Colonic mucosa (tissue), 4 donors: ENCODE measurements at regions not wholly inside any gene's neighbourhood (a gene's known extent, or its start where the extent isn't known, plus 50 kb on each side); places are given as distances from the start of the nearest gene placed in this dataset.

Source experiments
- DNase-seq: peaks from one replicate; pipeline ENCODE4 v3.0.0-alpha.2; 2020
- H3K27ac ChIP-seq: fragments of 200-600 bp; one replicate; pipeline ENCODE4 v1.8.0; 2021
- H3K27me3 ChIP-seq: fragments of 200-600 bp; one replicate; pipeline ENCODE4 v1.8.0; 2021
- H3K36me3 ChIP-seq: fragments of 200-600 bp; one replicate; pipeline ENCODE4 v1.8.0; 2021
- H3K4me1 ChIP-seq: fragments of 200-600 bp; one replicate; pipeline ENCODE4 v1.8.0; 2021; ENCODE audit warnings: mild to moderate bottlenecking
- H3K4me3 ChIP-seq: fragments of 200-600 bp; one replicate; pipeline ENCODE4 v1.8.0; 2021
- H3K9ac ChIP-seq, 2 donors: one replicate each; pipeline ENCODE4 v1.7.0; 2013; ENCODE audit warnings: control low read depth in 2 of 2, low read depth in 2 of 2, low read length in 2 of 2
- H3K9me3 ChIP-seq: fragments of 200-600 bp; one replicate; pipeline ENCODE4 v1.8.0; 2021
- intact Hi-C: fragments of 100-400 bp; cut with DNase I; formaldehyde crosslinking; loops from one replicate; pipeline ENCODE4 v1.14.1; 2022
- TF ChIP-seq, protein P1 (sequence below): fragments of 200-600 bp; IDR thresholded peaks from one replicate; pipeline ENCODE4 v1.8.0; 2022; ENCODE audit warnings: antibody characterized with exemption, mild to moderate bottlenecking
- donor health status: healthy.
- donor health status: DM: no; HTN: no; CAD: no.
- donor health status: DM: no; HTN: no; CAD: no.

DNA sequence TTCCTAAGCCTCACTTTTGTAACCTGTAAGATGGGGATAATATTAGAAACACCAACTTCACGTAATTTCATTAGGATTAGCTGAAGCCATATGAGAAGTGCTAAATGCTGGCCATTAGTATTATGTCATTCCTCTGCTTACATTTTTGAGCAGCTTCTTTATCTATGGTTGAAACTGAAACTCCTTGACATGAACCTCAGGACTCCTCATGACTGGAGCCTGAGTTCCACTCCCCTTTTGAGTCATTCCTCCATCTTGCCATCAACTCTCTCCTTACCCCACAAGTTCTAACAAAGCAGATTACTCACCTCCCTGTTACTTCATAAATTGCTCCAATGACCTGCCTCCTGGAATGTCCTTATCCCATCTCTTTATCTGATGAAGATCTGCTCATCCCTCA lies 123.2 kb upstream of the KCNIP4 start:
- H3K27ac ChIP-seq = no peak overlapping the region
- no peaks in the 10 kb centered on the region for H3K9me3 ChIP-seq
- no peak overlapping the region for H3K9ac ChIP-seq
- intact Hi-C loops = no loop called here
- no peak for DNase-seq
- H3K4me1 ChIP-seq = no peaks in the 10 kb centered on the region
- no peak overlapping the region for H3K4me3 ChIP-seq
- H3K27me3 ChIP-seq = no peaks in the 10 kb centered on the region
- TF ChIP-seq, protein P1, sequence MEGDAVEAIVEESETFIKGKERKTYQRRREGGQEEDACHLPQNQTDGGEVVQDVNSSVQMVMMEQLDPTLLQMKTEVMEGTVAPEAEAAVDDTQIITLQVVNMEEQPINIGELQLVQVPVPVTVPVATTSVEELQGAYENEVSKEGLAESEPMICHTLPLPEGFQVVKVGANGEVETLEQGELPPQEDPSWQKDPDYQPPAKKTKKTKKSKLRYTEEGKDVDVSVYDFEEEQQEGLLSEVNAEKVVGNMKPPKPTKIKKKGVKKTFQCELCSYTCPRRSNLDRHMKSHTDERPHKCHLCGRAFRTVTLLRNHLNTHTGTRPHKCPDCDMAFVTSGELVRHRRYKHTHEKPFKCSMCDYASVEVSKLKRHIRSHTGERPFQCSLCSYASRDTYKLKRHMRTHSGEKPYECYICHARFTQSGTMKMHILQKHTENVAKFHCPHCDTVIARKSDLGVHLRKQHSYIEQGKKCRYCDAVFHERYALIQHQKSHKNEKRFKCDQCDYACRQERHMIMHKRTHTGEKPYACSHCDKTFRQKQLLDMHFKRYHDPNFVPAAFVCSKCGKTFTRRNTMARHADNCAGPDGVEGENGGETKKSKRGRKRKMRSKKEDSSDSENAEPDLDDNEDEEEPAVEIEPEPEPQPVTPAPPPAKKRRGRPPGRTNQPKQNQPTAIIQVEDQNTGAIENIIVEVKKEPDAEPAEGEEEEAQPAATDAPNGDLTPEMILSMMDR = no peak
- no peaks in the 10 kb centered on the region for H3K36me3 ChIP-seq

DNA sequence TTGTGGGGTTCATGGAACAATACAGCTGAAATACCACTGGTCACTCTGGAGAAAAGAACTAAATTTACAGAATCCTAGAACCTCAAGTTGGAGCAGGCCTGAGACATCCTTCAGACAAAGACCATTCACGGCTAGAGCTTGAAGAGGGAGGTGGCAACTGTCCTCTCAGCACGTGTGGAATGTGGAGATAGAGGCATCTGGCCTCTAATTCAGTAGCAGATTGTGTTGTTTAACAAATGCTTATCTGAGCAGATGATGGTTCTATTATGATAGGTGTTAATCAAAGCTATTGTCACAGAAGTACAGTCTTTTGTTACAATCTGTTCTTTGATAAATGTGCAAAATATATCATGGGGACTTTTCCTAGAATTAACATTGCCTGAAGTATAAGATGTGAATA lies 121.7 kb upstream of the KCNIP4 start:
- no peak overlapping the region for H3K4me3 ChIP-seq
- H3K27me3 ChIP-seq = no peaks in the 10 kb centered on the region
- H3K4me1 ChIP-seq = no peaks in the 10 kb centered on the region
- no peaks in the 10 kb centered on the region for H3K36me3 ChIP-seq
- no peak overlapping the region for H3K27ac ChIP-seq
- intact Hi-C loops = no loop called here
- H3K9me3 ChIP-seq = no peaks in the 10 kb centered on the region
- no peak for DNase-seq
- H3K9ac ChIP-seq = no peak overlapping the region
- TF ChIP-seq, protein P1 = no peak

DNA sequence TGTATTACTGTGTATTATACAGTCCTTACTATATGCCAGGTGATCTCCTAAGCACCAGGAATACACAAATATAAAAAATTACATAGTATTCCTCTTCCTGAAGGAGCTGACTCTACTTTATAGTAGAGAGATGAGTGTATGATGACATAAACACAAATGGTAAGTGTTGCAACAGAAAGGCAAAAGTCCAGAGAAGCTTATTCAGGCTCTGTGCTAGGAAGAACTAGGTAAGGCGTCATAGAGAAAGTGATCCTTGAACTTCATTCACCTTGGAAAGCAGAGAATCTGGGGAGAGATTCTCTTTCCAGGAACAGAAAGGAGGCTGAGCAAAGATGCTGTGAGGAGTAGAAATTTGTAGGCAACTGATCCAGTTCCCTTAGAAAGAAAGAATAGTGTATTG lies 115.0 kb upstream of the KCNIP4 start:
- no peak for DNase-seq
- Histone ChIP-seq H3K9me3 (no peaks in the 10 kb centered on the region), H3K27me3 (no peaks in the 10 kb centered on the region), H3K9ac (no peak overlapping the region), H3K27ac (no peak overlapping the region), H3K36me3 (no peaks in the 10 kb centered on the region), H3K4me3 (no peak overlapping the region), H3K4me1 (no peaks in the 10 kb centered on the region)
- intact Hi-C loops = no loop called here
- TF ChIP-seq, protein P1 = no peak

DNA sequence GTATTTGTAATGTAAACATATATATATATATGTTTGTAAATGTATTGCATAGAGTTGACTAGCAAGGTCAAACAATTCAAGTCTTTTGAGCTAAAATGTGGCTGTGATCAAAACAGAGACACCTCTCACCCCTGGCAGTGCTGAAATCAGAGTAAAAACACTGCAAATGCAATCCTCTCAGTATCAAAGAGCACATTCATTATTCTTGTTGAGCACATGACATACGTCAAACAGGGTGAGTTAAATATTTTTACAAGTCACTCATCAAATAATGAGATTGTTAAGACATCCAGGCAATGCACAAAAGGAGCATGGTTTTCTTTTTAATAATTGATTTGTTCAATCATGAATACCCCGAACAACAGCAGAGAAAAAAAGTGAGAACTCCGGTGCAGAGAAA lies 114.1 kb upstream of the KCNIP4 start:
- no peaks in the 10 kb centered on the region for H3K9me3 ChIP-seq
- H3K27me3 ChIP-seq = no peaks in the 10 kb centered on the region
- TF ChIP-seq, protein P1 = no peak
- H3K36me3 ChIP-seq = no peaks in the 10 kb centered on the region
- intact Hi-C loops = no loop called here
- H3K9ac ChIP-seq = no peak overlapping the region
- H3K27ac ChIP-seq = no peak overlapping the region
- DNase-seq = no peak
- no peak overlapping the region for H3K4me3 ChIP-seq
- H3K4me1 ChIP-seq = no peaks in the 10 kb centered on the region

DNA sequence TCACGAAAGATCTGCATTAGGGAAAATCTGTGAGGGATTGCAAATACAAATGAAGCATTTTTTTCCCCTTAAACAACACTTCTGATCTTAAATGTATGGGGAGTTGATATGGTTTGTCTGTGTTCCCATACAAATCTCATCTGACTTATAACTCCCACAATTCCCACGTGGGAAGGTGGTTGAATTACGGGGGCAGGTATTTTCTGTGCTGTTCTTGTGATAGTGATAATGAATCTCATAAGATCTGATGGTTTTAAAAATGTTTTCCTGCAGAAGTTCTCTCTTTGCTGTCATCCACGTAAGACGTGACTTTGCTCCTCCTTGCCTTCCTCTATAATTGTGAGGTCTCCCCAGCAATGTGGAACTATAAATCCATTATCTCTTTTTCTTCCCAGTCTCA lies 107.4 kb upstream of the KCNIP4 start:
- TF ChIP-seq, protein P1 = no peak
- no peaks in the 10 kb centered on the region for H3K4me1 ChIP-seq
- no peaks in the 10 kb centered on the region for H3K27me3 ChIP-seq
- DNase-seq = no peak
- H3K9me3 ChIP-seq = no peaks in the 10 kb centered on the region
- no peak overlapping the region for H3K4me3 ChIP-seq
- no peaks in the 10 kb centered on the region for H3K36me3 ChIP-seq
- H3K9ac ChIP-seq = no peak overlapping the region
- no peak overlapping the region for H3K27ac ChIP-seq
- intact Hi-C loops = no loop called here

DNA sequence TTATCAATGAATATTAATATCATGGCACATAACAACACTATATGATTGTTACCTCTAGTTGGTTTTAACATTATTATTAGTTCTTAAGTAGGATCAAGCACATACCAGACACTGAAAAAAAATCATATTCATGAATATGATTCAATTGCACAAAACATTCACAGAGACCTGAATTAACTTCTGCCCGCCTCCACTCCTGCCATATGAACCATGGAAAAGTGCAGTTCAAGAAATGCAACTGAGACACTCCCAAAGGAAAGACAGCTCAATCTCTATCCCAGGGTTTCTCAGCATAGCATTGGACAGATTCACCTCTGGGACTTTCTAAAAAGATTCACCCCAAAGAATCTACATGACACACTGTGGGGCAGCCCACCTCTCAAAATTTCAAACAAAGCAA lies 103.5 kb upstream of the KCNIP4 start:
- H3K36me3 ChIP-seq = no peaks in the 10 kb centered on the region
- H3K9me3 ChIP-seq = no peaks in the 10 kb centered on the region
- H3K27ac ChIP-seq = no peak overlapping the region
- DNase-seq = no peak
- no peaks in the 10 kb centered on the region for H3K4me1 ChIP-seq
- H3K4me3 ChIP-seq = no peak overlapping the region
- no peak overlapping the region for H3K9ac ChIP-seq
- intact Hi-C loops = no loop called here
- no peaks in the 10 kb centered on the region for H3K27me3 ChIP-seq
- TF ChIP-seq, protein P1 = no peak
